NCI-H128 (cell line): ENCODE measurements at regions not wholly inside any gene's neighbourhood (a gene's known extent, or its start where the extent isn't known, plus 50 kb on each side); places are given as distances from the start of the nearest gene placed in this dataset.

Experiments used
- DNase-seq: peaks from one replicate; lab custom pipeline; 2025; ENCODE audit not compliant: unreplicated experiment; lab: John Stamatoyannopoulos, UW

- no peak for DNase-seq
These were observed 612.3 kb upstream of the FANCL start for GRCh38 chr2:58853420-58853819.

GRCh38 chr2:58852905-58853304 lies 611.8 kb upstream of the FANCL start:
- DNase-seq, result no peak

- DNase-seq, result no peak
These were observed 611.1 kb upstream of the FANCL start for GRCh38 chr2:58852243-58852642.

- DNase-seq, result no peak
These were observed 610.5 kb upstream of the FANCL start for GRCh38 chr2:58851598-58851997.

- DNase-seq, result no peak
These were observed 603.9 kb upstream of the FANCL start for GRCh38 chr2:58845011-58845410.

- DNase-seq, result no peak
These were observed 601.5 kb upstream of the FANCL start for GRCh38 chr2:58842501-58843155.

GRCh38 chr2:58834404-58834803 lies 593.3 kb upstream of the FANCL start:
- no peak for DNase-seq

GRCh38 chr2:58826795-58827194 lies 585.7 kb upstream of the FANCL start:
- no peak for DNase-seq

GRCh38 chr2:58812771-58813344 lies 571.7 kb upstream of the FANCL start:
- no peak for DNase-seq

GRCh38 chr2:58805126-58805525 lies 564.0 kb upstream of the FANCL start:
- no peak for DNase-seq

- no peak for DNase-seq
These were observed 562.1 kb upstream of the FANCL start for GRCh38 chr2:58803192-58803591.

- no peak for DNase-seq
These were observed 559.8 kb upstream of the FANCL start for GRCh38 chr2:58800881-58801280.

GRCh38 chr2:58798676-58799208 lies 557.6 kb upstream of the FANCL start:
- DNase-seq, result no peak

- DNase-seq, result no peak
These were observed 555.2 kb upstream of the FANCL start for GRCh38 chr2:58796239-58796910.

- no peak for DNase-seq
These were observed 553.8 kb upstream of the FANCL start for GRCh38 chr2:58794916-58795315.

- DNase-seq, result no peak
These were observed 553.0 kb upstream of the FANCL start for GRCh38 chr2:58794103-58794502.

GRCh38 chr2:58788402-58788801 lies 547.3 kb upstream of the FANCL start:
- DNase-seq, result no peak

GRCh38 chr2:58770846-58771245 lies 529.7 kb upstream of the FANCL start:
- DNase-seq, result no peak

- no peak for DNase-seq
These were observed 528.7 kb upstream of the FANCL start for GRCh38 chr2:58769864-58770234.

GRCh38 chr2:58769111-58769863 lies 528.2 kb upstream of the FANCL start:
- no peak for DNase-seq

GRCh38 chr2:58768715-58769080 lies 527.6 kb upstream of the FANCL start:
- no peak for DNase-seq
